Astrocyte of the spinal cord (primary cell): ENCODE measurements at regions not wholly inside any gene's neighbourhood (a gene's known extent, or its start where the extent isn't known, plus 50 kb on each side); places are given as distances from the start of the nearest gene placed in this dataset.
"Not testable (repeated sequence)": the region's sequence is repeated elsewhere in the genome, so short reads cannot be mapped to it uniquely, and the experiment has no call there.

ENCODE experiments used
- DNase-seq: peaks from one replicate; pipeline ENCODE4 v3.0.0; 2011; ENCODE audit warnings: low read depth, low spot score
- H3K4me3 ChIP-seq: 2 replicates; pipeline ENCODE4 v1.5.1; 2011; ENCODE audit warnings: low read depth, mild to moderate bottlenecking, low read length, moderate library complexity
- CTCF ChIP-seq: IDR thresholded peaks from 2 replicates; pipeline ENCODE4 v1.5.1; 2012; ENCODE audit warnings: low read depth, mild to moderate bottlenecking, low read length, inconsistent platforms
- in situ Hi-C: cut with HindIII; loops from 2 replicates; pipeline ENCODE4 v1.10.0; 2017; ENCODE audit warnings: low sequenced_read_pairs

- no peak overlapping the region for H3K4me3 ChIP-seq
- no peak for DNase-seq
- in situ Hi-C loops = no loop called here
- TF ChIP-seq CTCF = no peak
These were observed 167.1 kb downstream of the ZNF648 start for GRCh38 chr1:181894439-181894859.

GRCh38 chr1:181893937-181894336 is 167.6 kb downstream of the ZNF648 start:
- H3K4me3 ChIP-seq = no peak overlapping the region
- in situ Hi-C loops = no loop called here
- no peak for TF ChIP-seq CTCF
- no peak for DNase-seq

GRCh38 chr1:181893150-181893549 is 168.4 kb downstream of the ZNF648 start:
- H3K4me3 ChIP-seq, in situ Hi-C loops, DNase-seq: not testable (repeated sequence)

DNA sequence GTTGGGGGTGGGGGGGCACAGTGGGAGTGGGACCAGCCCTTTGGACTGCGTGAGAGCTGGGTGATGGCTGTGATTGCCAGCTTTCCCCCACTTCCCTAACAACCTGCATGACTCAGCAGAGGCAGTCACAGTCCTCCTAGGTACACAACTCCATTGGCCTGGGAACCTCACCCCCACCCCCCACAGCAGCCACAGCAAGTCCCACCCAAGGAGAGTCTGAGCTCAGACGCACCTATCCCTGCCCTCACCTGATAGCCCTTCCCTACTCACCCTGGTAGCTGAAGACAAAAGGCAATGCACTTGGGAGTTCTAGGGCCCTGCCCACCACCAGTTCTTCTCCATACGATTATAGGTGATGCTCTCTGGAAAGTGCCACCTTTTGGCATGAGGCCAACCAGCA is 188.9 kb downstream of the ZNF648 start:
- TF ChIP-seq CTCF = no peak
- H3K4me3 ChIP-seq = no peak overlapping the region
- no peak for DNase-seq
- in situ Hi-C loops = no loop called here

GRCh38 chr1:181863736-181864135 is 197.8 kb downstream of the ZNF648 start:
- no peak for TF ChIP-seq CTCF
- in situ Hi-C loops = no loop called here
- DNase-seq = no peak
- no peak overlapping the region for H3K4me3 ChIP-seq

- no peak for DNase-seq
- in situ Hi-C loops = no loop called here
- no peak for TF ChIP-seq CTCF
- H3K4me3 ChIP-seq = no peak overlapping the region
These were observed 198.5 kb downstream of the ZNF648 start for GRCh38 chr1:181863006-181863405.

GRCh38 chr1:181858135-181858534 is 203.4 kb downstream of the ZNF648 start:
- H3K4me3 ChIP-seq = no peak overlapping the region

More at GRCh38 chr1:181858135-181858534, 203.4 kb downstream of the ZNF648 start:
- no peak for TF ChIP-seq CTCF
- DNase-seq = no peak
- in situ Hi-C loops = no loop called here
